WTC11 (cell line): ENCODE measurements at regions not wholly inside any gene's neighbourhood (a gene's known extent, or its start where the extent isn't known, plus 50 kb on each side); places are given as distances from the start of the nearest gene placed in this dataset.

Source experiments
- ATF1 ChIP-seq: sonication (generic); formaldehyde crosslinking; IDR thresholded peaks from 2 replicates; pipeline ENCODE4 v1.8.1; 2023; ENCODE audit warnings: mild to moderate bottlenecking, moderate library complexity, missing genetic modification reagents
- CREB1 ChIP-seq: sonication (generic); formaldehyde crosslinking; IDR thresholded peaks from 2 replicates; pipeline ENCODE4 v1.8.0; 2023; ENCODE audit warnings: mild to moderate bottlenecking, missing genetic modification reagents
- FOXP1 ChIP-seq: sonication (generic); formaldehyde crosslinking; IDR thresholded peaks from 2 replicates; pipeline ENCODE4 v1.8.0; 2022; ENCODE audit warnings: missing genetic modification reagents, mild to moderate bottlenecking, moderate library complexity, borderline replicate concordance
- KAT7 ChIP-seq: sonication (generic); formaldehyde crosslinking; IDR thresholded peaks from 2 replicates; pipeline ENCODE4 v1.8.1; 2023; ENCODE audit warnings: missing genetic modification reagents, mild to moderate bottlenecking, borderline replicate concordance
- SMAD3 ChIP-seq: sonication (generic); formaldehyde crosslinking; IDR thresholded peaks from 2 replicates; pipeline ENCODE4 v1.8.0; 2022; ENCODE audit warnings: missing genetic modification reagents, mild to moderate bottlenecking, borderline replicate concordance
- SP1 ChIP-seq: sonication (generic); formaldehyde crosslinking; conservative IDR thresholded peaks from 2 replicates; pipeline ENCODE4 v1.8.1; 2022; ENCODE audit warnings: missing genetic modification reagents
- ZNF121 ChIP-seq: sonication (generic); formaldehyde crosslinking; IDR thresholded peaks from 2 replicates; pipeline ENCODE4 v1.8.0; 2023; ENCODE audit warnings: missing genetic modification reagents
- TF ChIP-seq, protein P1 (sequence below): fragments of 200-600 bp; IDR thresholded peaks from 2 replicates; pipeline ENCODE4 v1.8.0; 2022; ENCODE audit warnings: antibody characterized with exemption
- TF ChIP-seq, protein P2 (sequence below): sonication (generic); formaldehyde crosslinking; IDR thresholded peaks from 2 replicates; pipeline ENCODE4 v1.8.1; 2022; ENCODE audit warnings: low read depth, missing genetic modification reagents, borderline replicate concordance

GRCh38 chr9:13943176-13943575, 370.8 kb downstream of the NFIB start:
- TF ChIP-seq, protein P1, sequence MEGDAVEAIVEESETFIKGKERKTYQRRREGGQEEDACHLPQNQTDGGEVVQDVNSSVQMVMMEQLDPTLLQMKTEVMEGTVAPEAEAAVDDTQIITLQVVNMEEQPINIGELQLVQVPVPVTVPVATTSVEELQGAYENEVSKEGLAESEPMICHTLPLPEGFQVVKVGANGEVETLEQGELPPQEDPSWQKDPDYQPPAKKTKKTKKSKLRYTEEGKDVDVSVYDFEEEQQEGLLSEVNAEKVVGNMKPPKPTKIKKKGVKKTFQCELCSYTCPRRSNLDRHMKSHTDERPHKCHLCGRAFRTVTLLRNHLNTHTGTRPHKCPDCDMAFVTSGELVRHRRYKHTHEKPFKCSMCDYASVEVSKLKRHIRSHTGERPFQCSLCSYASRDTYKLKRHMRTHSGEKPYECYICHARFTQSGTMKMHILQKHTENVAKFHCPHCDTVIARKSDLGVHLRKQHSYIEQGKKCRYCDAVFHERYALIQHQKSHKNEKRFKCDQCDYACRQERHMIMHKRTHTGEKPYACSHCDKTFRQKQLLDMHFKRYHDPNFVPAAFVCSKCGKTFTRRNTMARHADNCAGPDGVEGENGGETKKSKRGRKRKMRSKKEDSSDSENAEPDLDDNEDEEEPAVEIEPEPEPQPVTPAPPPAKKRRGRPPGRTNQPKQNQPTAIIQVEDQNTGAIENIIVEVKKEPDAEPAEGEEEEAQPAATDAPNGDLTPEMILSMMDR = no peak
- TF ChIP-seq SMAD3 (CRISPR knock-in tag) = no peak
- TF ChIP-seq CREB1 (CRISPR knock-in tag) = no peak
- no peak for TF ChIP-seq FOXP1 (CRISPR knock-in tag)
- no peak for TF ChIP-seq KAT7 (CRISPR knock-in tag)
- TF ChIP-seq, protein P2, sequence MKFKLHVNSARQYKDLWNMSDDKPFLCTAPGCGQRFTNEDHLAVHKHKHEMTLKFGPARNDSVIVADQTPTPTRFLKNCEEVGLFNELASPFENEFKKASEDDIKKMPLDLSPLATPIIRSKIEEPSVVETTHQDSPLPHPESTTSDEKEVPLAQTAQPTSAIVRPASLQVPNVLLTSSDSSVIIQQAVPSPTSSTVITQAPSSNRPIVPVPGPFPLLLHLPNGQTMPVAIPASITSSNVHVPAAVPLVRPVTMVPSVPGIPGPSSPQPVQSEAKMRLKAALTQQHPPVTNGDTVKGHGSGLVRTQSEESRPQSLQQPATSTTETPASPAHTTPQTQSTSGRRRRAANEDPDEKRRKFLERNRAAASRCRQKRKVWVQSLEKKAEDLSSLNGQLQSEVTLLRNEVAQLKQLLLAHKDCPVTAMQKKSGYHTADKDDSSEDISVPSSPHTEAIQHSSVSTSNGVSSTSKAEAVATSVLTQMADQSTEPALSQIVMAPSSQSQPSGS = no peak
- no peak for TF ChIP-seq SP1 (CRISPR knock-in tag)
- TF ChIP-seq ATF1 (CRISPR knock-in tag) = no peak
- TF ChIP-seq ZNF121 = no peak
